K562 (cell line): ENCODE measurements at regions not wholly inside any gene's neighbourhood (a gene's known extent, or its start where the extent isn't known, plus 50 kb on each side); places are given as distances from the start of the nearest gene placed in this dataset.

Source experiments
- ATF7 ChIP-seq: fragments of 450-650 bp; IDR thresholded peaks from 2 replicates; pipeline ENCODE4 v1.7.1; 2014; ENCODE audit warnings: mild to moderate bottlenecking, moderate library complexity
- HMG20A ChIP-seq: fragments of 450-650 bp; formaldehyde crosslinking; conservative IDR thresholded peaks from 2 replicates; pipeline ENCODE4 v1.4.0; 2020; ENCODE audit warnings: mild to moderate bottlenecking, mixed read lengths
- RHOXF2B ChIP-seq: fragments of 250-450 bp; sonication (Bioruptor Pico); conservative IDR thresholded peaks from 2 replicates; pipeline ENCODE4 v1.5.1; 2021
- TF ChIP-seq, protein P1 (sequence below), 3 experiments: IDR thresholded peaks in 2 of 3; conservative IDR thresholded peaks in 1 of 3; 2 replicates each; pipeline ENCODE4 v1.5.1; 2011 to 2012; ENCODE audit warnings: low read length in 3 of 3, mild to moderate bottlenecking in 3 of 3, control low read depth in 2 of 3, improper control_type of control experiment in 1 of 3, inconsistent platforms in 1 of 3, low read depth in 1 of 3, mixed read lengths in 1 of 3, moderate library complexity in 1 of 3; ENCODE audit not compliant: insufficient read depth in 2 of 3
- TF ChIP-seq, protein P2 (sequence below): sonication (generic); formaldehyde crosslinking; IDR thresholded peaks from 2 replicates; pipeline ENCODE4 v1.5.0; 2020; ENCODE audit warnings: missing genetic modification reagents

DNA sequence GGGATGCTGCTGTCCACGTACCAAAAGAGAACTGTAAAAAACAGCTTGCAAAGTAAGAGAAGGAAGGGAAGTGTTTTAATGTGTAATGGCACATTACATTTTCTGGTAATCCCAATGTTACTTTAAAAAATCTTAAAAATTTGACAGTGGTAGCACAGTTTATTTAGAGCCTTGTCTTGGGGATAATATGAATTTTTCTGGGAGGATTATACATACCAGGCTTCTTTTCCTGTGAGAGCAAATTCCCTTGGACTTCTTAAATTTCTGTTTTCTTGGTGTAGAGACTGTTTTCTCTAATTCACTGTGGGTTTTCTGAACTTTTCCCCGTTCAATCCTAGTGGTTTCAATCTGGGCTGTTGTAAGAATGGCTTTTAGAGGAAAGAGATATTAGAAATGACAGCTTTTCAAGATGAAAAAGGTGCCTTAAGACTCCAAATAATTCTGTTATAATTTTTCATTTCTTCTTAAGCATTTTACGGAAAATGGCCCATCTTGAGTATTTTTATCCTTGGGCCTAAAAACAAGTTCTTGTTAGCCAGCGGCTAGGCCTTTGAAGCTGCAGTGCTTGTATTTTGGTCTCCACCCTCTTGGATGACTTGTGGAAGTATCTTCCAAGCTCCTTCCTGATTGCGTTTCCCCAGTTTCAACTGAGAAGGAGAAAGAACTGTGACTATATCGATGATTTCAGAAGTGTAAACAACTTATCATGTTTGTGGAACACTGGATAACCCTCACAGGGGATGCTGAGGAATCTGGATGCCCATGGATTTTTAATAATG, 70.0 kb downstream of the LEPR start:
- TF ChIP-seq HMG20A (CRISPR knock-in tag): no peak
- no peak for TF ChIP-seq ATF7
- TF ChIP-seq, protein P1, sequence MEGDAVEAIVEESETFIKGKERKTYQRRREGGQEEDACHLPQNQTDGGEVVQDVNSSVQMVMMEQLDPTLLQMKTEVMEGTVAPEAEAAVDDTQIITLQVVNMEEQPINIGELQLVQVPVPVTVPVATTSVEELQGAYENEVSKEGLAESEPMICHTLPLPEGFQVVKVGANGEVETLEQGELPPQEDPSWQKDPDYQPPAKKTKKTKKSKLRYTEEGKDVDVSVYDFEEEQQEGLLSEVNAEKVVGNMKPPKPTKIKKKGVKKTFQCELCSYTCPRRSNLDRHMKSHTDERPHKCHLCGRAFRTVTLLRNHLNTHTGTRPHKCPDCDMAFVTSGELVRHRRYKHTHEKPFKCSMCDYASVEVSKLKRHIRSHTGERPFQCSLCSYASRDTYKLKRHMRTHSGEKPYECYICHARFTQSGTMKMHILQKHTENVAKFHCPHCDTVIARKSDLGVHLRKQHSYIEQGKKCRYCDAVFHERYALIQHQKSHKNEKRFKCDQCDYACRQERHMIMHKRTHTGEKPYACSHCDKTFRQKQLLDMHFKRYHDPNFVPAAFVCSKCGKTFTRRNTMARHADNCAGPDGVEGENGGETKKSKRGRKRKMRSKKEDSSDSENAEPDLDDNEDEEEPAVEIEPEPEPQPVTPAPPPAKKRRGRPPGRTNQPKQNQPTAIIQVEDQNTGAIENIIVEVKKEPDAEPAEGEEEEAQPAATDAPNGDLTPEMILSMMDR (IDR thresholded peaks at IDR 0.05 in 2 of 3, conservative IDR thresholded peaks at IDR 0.05 in 1 of 3; ENCODE audit: insufficient read depth in 2 of 3, low read depth in 1 of 3, low read length in 3 of 3): no peak
- TF ChIP-seq RHOXF2B: no peak
- TF ChIP-seq, protein P2, sequence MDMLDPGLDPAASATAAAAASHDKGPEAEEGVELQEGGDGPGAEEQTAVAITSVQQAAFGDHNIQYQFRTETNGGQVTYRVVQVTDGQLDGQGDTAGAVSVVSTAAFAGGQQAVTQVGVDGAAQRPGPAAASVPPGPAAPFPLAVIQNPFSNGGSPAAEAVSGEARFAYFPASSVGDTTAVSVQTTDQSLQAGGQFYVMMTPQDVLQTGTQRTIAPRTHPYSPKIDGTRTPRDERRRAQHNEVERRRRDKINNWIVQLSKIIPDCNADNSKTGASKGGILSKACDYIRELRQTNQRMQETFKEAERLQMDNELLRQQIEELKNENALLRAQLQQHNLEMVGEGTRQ: no peak
